Adrenal gland (tissue), 5 donors: ENCODE measurements at regions not wholly inside any gene's neighbourhood (a gene's known extent, or its start where the extent isn't known, plus 50 kb on each side); places are given as distances from the start of the nearest gene placed in this dataset.

Experiments used
- CTCF ChIP-seq, 6 experiments: fragments of 450-650 bp in 4 of 6; fragments of 200-600 bp in 2 of 6; sonication (generic) in 1 of 6; IDR thresholded peaks; 1 replicate in 5 of 6; 2 replicates in 1 of 6; pipeline versions ENCODE4 v1.5.1 to v1.8.0; 2016 to 2021; ENCODE audit warnings: antibody characterized with exemption in 6 of 6, mild to moderate bottlenecking in 2 of 6, moderate library complexity in 1 of 6
- POLR2A ChIP-seq, 2 donors: fragments of 450-650 bp; IDR thresholded peaks; one replicate each; pipeline ENCODE4 v1.6.1; 2017; ENCODE audit warnings: antibody characterized with exemption in 2 of 2, mild to moderate bottlenecking in 2 of 2, moderate library complexity in 1 of 2
- donor health status: DM: no; HTN: no; CAD: no.

- no peak for TF ChIP-seq CTCF (IDR thresholded peaks at IDR 0.05)
- no peak for TF ChIP-seq POLR2A (IDR thresholded peaks at IDR 0.05)
Measured at GRCh38 chr2:176560296-176560695, 291.1 kb downstream of the MTX2 start.
